ENCODE measurements at regions not wholly inside any gene's neighbourhood (a gene's known extent, or its start where the extent isn't known, plus 50 kb on each side); places are given as distances from the start of the nearest gene placed in this dataset.

GRCh38 chr12:88958153-88958552, 377.9 kb upstream of the KITLG start:
- H3F3A ChIP-seq (ENCODE audit: control insufficient read depth, insufficient read depth): no peaks in the 10 kb centered on the region
- no peak overlapping the region for H3K4me2 ChIP-seq (ENCODE audit: low read length)
- no peaks in the 10 kb centered on the region for H3K79me2 ChIP-seq (ENCODE audit: control insufficient read depth, low read length)
- H3K27ac ChIP-seq (ENCODE audit: low read depth, low read length): no peak overlapping the region
- H3K9me2 ChIP-seq (replicated peaks; ENCODE audit: control insufficient read depth, low read length): no peaks in the 10 kb centered on the region
- no peaks in the 10 kb centered on the region for H4K20me1 ChIP-seq (ENCODE audit: control insufficient read depth, insufficient read depth, low read depth, low read length)
- H3K9me3 ChIP-seq (ENCODE audit: control insufficient read depth, insufficient read depth, low read length): no peaks in the 10 kb centered on the region
- no peaks in the 10 kb centered on the region for H3K27me3 ChIP-seq (ENCODE audit: control insufficient read depth, low read length)
- no peaks in the 10 kb centered on the region for H3K4me1 ChIP-seq (ENCODE audit: control insufficient read depth, low read length)
- TF ChIP-seq EZH2phosphoT487 (IDR thresholded peaks at IDR 0.05; ENCODE audit: borderline replicate concordance, low read length): no peak
- no peak for TF ChIP-seq CTCF (IDR thresholded peaks at IDR 0.05; ENCODE audit: low read depth, low read length, poor library complexity, severe bottlenecking)
- no peak overlapping the region for H3K4me3 ChIP-seq (ENCODE audit: low read length)
- no peaks in the 10 kb centered on the region for H3K36me3 ChIP-seq (ENCODE audit: control insufficient read depth, low read length)

GRCh38 chr12:88957358-88957757, 377.1 kb upstream of the KITLG start:
- H3K4me3 ChIP-seq (ENCODE audit: low read length): no peak overlapping the region
- no peaks in the 10 kb centered on the region for H3K9me3 ChIP-seq (ENCODE audit: control insufficient read depth, insufficient read depth, low read length)
- TF ChIP-seq EZH2phosphoT487 (IDR thresholded peaks at IDR 0.05; ENCODE audit: borderline replicate concordance, low read length): no peak
- TF ChIP-seq CTCF (IDR thresholded peaks at IDR 0.05; ENCODE audit: low read depth, low read length, poor library complexity, severe bottlenecking): no peak
- no peaks in the 10 kb centered on the region for H3K9me2 ChIP-seq (replicated peaks; ENCODE audit: control insufficient read depth, low read length)
- no peaks in the 10 kb centered on the region for H3K27me3 ChIP-seq (ENCODE audit: control insufficient read depth, low read length)
- no peaks in the 10 kb centered on the region for H3K79me2 ChIP-seq (ENCODE audit: control insufficient read depth, low read length)
- H3K27ac ChIP-seq (ENCODE audit: low read depth, low read length): no peak overlapping the region
- H3K4me1 ChIP-seq (ENCODE audit: control insufficient read depth, low read length): no peaks in the 10 kb centered on the region
- no peaks in the 10 kb centered on the region for H4K20me1 ChIP-seq (ENCODE audit: control insufficient read depth, insufficient read depth, low read depth, low read length)
- H3K4me2 ChIP-seq (ENCODE audit: low read length): no peak overlapping the region
- H3F3A ChIP-seq (ENCODE audit: control insufficient read depth, insufficient read depth): no peaks in the 10 kb centered on the region
- H3K36me3 ChIP-seq (ENCODE audit: control insufficient read depth, low read length): no peaks in the 10 kb centered on the region

GRCh38 chr12:88955531-88955930, 375.3 kb upstream of the KITLG start:
- Histone ChIP-seq H4K20me1 (ENCODE audit: control insufficient read depth, insufficient read depth, low read depth, low read length) (no peaks in the 10 kb centered on the region), H3K4me2 (ENCODE audit: low read length) (no peak overlapping the region), H3K4me1 (ENCODE audit: control insufficient read depth, low read length) (no peaks in the 10 kb centered on the region), H3K79me2 (ENCODE audit: control insufficient read depth, low read length) (no peaks in the 10 kb centered on the region), H3K9me2 (replicated peaks; ENCODE audit: control insufficient read depth, low read length) (no peaks in the 10 kb centered on the region), H3F3A (ENCODE audit: control insufficient read depth, insufficient read depth) (no peaks in the 10 kb centered on the region), H3K9me3 (ENCODE audit: control insufficient read depth, insufficient read depth, low read length) (no peaks in the 10 kb centered on the region), H3K27me3 (ENCODE audit: control insufficient read depth, low read length) (no peaks in the 10 kb centered on the region), H3K36me3 (ENCODE audit: control insufficient read depth, low read length) (no peaks in the 10 kb centered on the region), H3K4me3 (ENCODE audit: low read length) (no peak overlapping the region), H3K27ac (ENCODE audit: low read depth, low read length) (no peak overlapping the region)
- TF ChIP-seq EZH2phosphoT487 (IDR thresholded peaks at IDR 0.05; ENCODE audit: borderline replicate concordance, low read length): no peak
- TF ChIP-seq CTCF (IDR thresholded peaks at IDR 0.05; ENCODE audit: low read depth, low read length, poor library complexity, severe bottlenecking): no peak

Measured in DOHH2 (cell line).